Ishikawa (cell line): ENCODE measurements at regions not wholly inside any gene's neighbourhood (a gene's known extent, or its start where the extent isn't known, plus 50 kb on each side); places are given as distances from the start of the nearest gene placed in this dataset.

Experiments used
- CEBPB ChIP-seq: IDR thresholded peaks from 2 replicates; pipeline ENCODE4 v1.6.1; 2012
- EGR1 ChIP-seq: IDR thresholded peaks from 2 replicates; pipeline ENCODE4 v1.6.1; 2012
- MAX ChIP-seq: IDR thresholded peaks from 2 replicates; pipeline ENCODE4 v1.6.1; 2012
- NFIC ChIP-seq: IDR thresholded peaks from 2 replicates; pipeline ENCODE4 v1.6.1; 2012
- RAD21 ChIP-seq: IDR thresholded peaks from 2 replicates; pipeline ENCODE4 v1.6.1; 2012; ENCODE audit warnings: low read depth
- REST ChIP-seq: IDR thresholded peaks from 2 replicates; pipeline ENCODE4 v1.6.1; 2012; ENCODE audit warnings: low read depth, mild to moderate bottlenecking
- TAF1 ChIP-seq: IDR thresholded peaks from 2 replicates; pipeline ENCODE4 v1.6.1; 2012; ENCODE audit warnings: low read depth, mild to moderate bottlenecking
- TCF12 ChIP-seq: IDR thresholded peaks from 2 replicates; pipeline ENCODE4 v1.6.1; 2012; ENCODE audit warnings: low read depth
- TEAD4 ChIP-seq: IDR thresholded peaks from 2 replicates; pipeline ENCODE4 v1.6.1; 2012
- YY1 ChIP-seq: IDR thresholded peaks from 2 replicates; pipeline ENCODE4 v1.6.1; 2012; ENCODE audit warnings: low read depth
- ZBTB7A ChIP-seq: IDR thresholded peaks from 2 replicates; pipeline ENCODE4 v1.6.1; 2012; ENCODE audit warnings: low read depth
- TF ChIP-seq, protein P1 (sequence below): IDR thresholded peaks from 2 replicates; pipeline ENCODE4 v1.6.1; 2012

GRCh38 chr7:42727451-42727850 lies 184.4 kb downstream of the C7orf25 start:
- TF ChIP-seq, protein P1, sequence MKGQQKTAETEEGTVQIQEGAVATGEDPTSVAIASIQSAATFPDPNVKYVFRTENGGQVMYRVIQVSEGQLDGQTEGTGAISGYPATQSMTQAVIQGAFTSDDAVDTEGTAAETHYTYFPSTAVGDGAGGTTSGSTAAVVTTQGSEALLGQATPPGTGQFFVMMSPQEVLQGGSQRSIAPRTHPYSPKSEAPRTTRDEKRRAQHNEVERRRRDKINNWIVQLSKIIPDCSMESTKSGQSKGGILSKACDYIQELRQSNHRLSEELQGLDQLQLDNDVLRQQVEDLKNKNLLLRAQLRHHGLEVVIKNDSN, result no peak
- TF ChIP-seq CEBPB, result no peak
- TF ChIP-seq ZBTB7A, result no peak
- TF ChIP-seq RAD21, result no peak
- no peak for TF ChIP-seq EGR1
- TF ChIP-seq MAX, result no peak
- no peak for TF ChIP-seq REST
- TF ChIP-seq TCF12, result no peak
- no peak for TF ChIP-seq TAF1
- TF ChIP-seq YY1, result no peak
- no peak for TF ChIP-seq NFIC
- no peak for TF ChIP-seq TEAD4
